HepG2 (cell line): ENCODE measurements at regions not wholly inside any gene's neighbourhood (a gene's known extent, or its start where the extent isn't known, plus 50 kb on each side); places are given as distances from the start of the nearest gene placed in this dataset.
A peak's percentile ranks its signal among the peaks of the same experiment; 100 is the strongest.

ENCODE experiments used
- ATAC-seq: fragments of 200-7000 bp; cut with Tn5 transposase; 3 replicates; pipeline ENCODE4 v1.9.1; 2020; ENCODE audit warnings: mild to moderate bottlenecking, moderate library complexity
- BruUV-seq: library from RNA; stranded (reverse); fragments of 400-500 nt; replicated peaks from 2 replicates; lab custom pipeline; 2021; lab: Mats Ljungman, UMichigan
- CTCF ChIA-PET: fragments of 300-600 bp; formaldehyde crosslinking; extraction: SDS; loops from one replicate; lab custom pipeline; 2021; ENCODE audit warnings: low total read pairs, inconsistent platforms, low intra/inter-chr PET ratio; lab: Yijun Ruan, JAX
- POLR2A ChIA-PET: fragments of 350-600 bp; sonication (Branson Sonifier 250); formaldehyde crosslinking; loops from one replicate; lab custom pipeline; 2020; ENCODE audit warnings: antibody characterized with exemption, inconsistent platforms; lab: Yijun Ruan, JAX
- DNase-seq: peaks from one replicate; pipeline ENCODE4 v3.0.0-alpha.2; 2015; ENCODE audit warnings: low spot score
- FAIRE-seq: peaks from 3 replicates; lab custom pipeline; 2011; peaks lifted over from hg19 to GRCh38; lab: Jason Lieb, UNC
- H2AFZ ChIP-seq: one replicate; pipeline ENCODE4 v1.6.1; 2011; ENCODE audit warnings: low read length, inconsistent platforms
- H3K27ac ChIP-seq: fragments of 300-600 bp; 3 replicates; pipeline ENCODE4 v1.8.0; 2011; ENCODE audit warnings: mixed run types, mild to moderate bottlenecking, mixed read lengths, low read length, inconsistent platforms; ENCODE audit not compliant: insufficient read depth; ENCODE audit errors: extremely low read length
- H3K27me3 ChIP-seq, 2 experiments: fragments of 200-600 bp in 1 of 2; 2 replicates in 1 of 2; 3 replicates in 1 of 2; pipeline versions ENCODE4 v1.6.0 to v1.8.0; 2011; ENCODE audit warnings: low read length in 2 of 2, mild to moderate bottlenecking in 2 of 2, moderate library complexity in 2 of 2, inconsistent platforms in 1 of 2; ENCODE audit not compliant: insufficient read depth in 2 of 2, control insufficient read depth in 1 of 2
- H3K36me3 ChIP-seq, 2 experiments: fragments of 200-600 bp in 1 of 2; replicated peaks in 1 of 2; 2 replicates in 1 of 2; 3 replicates in 1 of 2; pipeline versions ENCODE4 v1.5.1 to v1.8.0; 2011; ENCODE audit warnings: low read length in 2 of 2, inconsistent platforms in 1 of 2; ENCODE audit not compliant: insufficient read depth in 2 of 2, control insufficient read depth in 1 of 2
- H3K4me1 ChIP-seq: 2 replicates; pipeline ENCODE4 v1.5.1; 2012; ENCODE audit warnings: low read length, inconsistent platforms; ENCODE audit not compliant: insufficient read depth
- H3K4me2 ChIP-seq: 2 replicates; pipeline ENCODE4 v1.6.0; 2011; ENCODE audit warnings: low read depth, low read length, inconsistent platforms
- H3K4me3 ChIP-seq, 3 experiments: fragments of 200-600 bp in 1 of 3; sonication (generic), shearing (Covaris generic) in 1 of 3; replicated peaks in 1 of 3; 2 replicates each; pipeline ENCODE4 v1.5.1; 2011 to 2016; ENCODE audit warnings: low read length in 3 of 3, inconsistent platforms in 2 of 3, low read depth in 2 of 3, mild to moderate bottlenecking in 2 of 3, control low read depth in 1 of 3, mixed read lengths in 1 of 3; ENCODE audit not compliant: insufficient read depth in 1 of 3
- H3K79me2 ChIP-seq: one replicate; pipeline ENCODE4 v1.6.1; 2011; ENCODE audit warnings: low read length, inconsistent platforms; ENCODE audit not compliant: insufficient read depth
- H3K9ac ChIP-seq: 2 replicates; pipeline ENCODE4 v1.6.0; 2011; ENCODE audit warnings: mild to moderate bottlenecking, low read depth, low read length, inconsistent platforms; ENCODE audit not compliant: insufficient read depth
- H3K9me3 ChIP-seq: 2 replicates; pipeline ENCODE4 v1.5.1; 2012; ENCODE audit warnings: mild to moderate bottlenecking, low read length
- H4K20me1 ChIP-seq: 2 replicates; pipeline ENCODE4 v1.6.0; 2011; ENCODE audit warnings: inconsistent platforms, mild to moderate bottlenecking, low read length, moderate library complexity; ENCODE audit not compliant: insufficient read depth
- ARID5B ChIP-seq: IDR thresholded peaks from 2 replicates; pipeline ENCODE4 v1.4.0; 2020; ENCODE audit warnings: mild to moderate bottlenecking, missing genetic modification reagents
- ASH2L ChIP-seq: fragments of 300-600, 200-600 bp; sonication (generic); IDR thresholded peaks from 2 replicates; pipeline ENCODE4 v1.7.0; 2017; ENCODE audit warnings: low read depth, mild to moderate bottlenecking, moderate library complexity, mixed read lengths, low read length; ENCODE audit not compliant: insufficient read length
- CEBPG ChIP-seq: IDR thresholded peaks from 2 replicates; pipeline ENCODE4 v1.6.1; 2016
- CHD2 ChIP-seq: IDR thresholded peaks from 2 replicates; pipeline ENCODE4 v1.6.1; 2011; ENCODE audit warnings: low read depth, low read length, improper control_type of control experiment
- CREB1 ChIP-seq, 2 experiments: fragments of 450-650 bp in 1 of 2; IDR thresholded peaks; 2 replicates each; pipeline ENCODE4 v1.6.1; 2016 to 2017; ENCODE audit warnings: control low read depth in 1 of 2, mild to moderate bottlenecking in 1 of 2, missing compliant biosample characterization in 1 of 2, missing genetic modification characterization in 1 of 2
- GLI4 ChIP-seq: sonication (generic); formaldehyde crosslinking; IDR thresholded peaks from 2 replicates; pipeline ENCODE4 v1.5.1; 2020; ENCODE audit warnings: missing genetic modification reagents, mild to moderate bottlenecking, moderate library complexity, borderline replicate concordance
- RARG ChIP-seq: sonication (generic); formaldehyde crosslinking; IDR thresholded peaks from 2 replicates; pipeline ENCODE4 v1.4.0; 2020; ENCODE audit warnings: low read depth, mild to moderate bottlenecking, missing genetic modification reagents
- RBM39 ChIP-seq: fragments of 200-400 bp; formaldehyde crosslinking; IDR thresholded peaks from one replicate; pipeline ENCODE4 v1.6.1; 2018; ENCODE audit warnings: antibody characterized with exemption, mild to moderate bottlenecking, low read depth, low read length; ENCODE audit not compliant: poor library complexity, severe bottlenecking
- SMAD3 ChIP-seq: sonication (generic); formaldehyde crosslinking; IDR thresholded peaks from 2 replicates; pipeline ENCODE4 v1.4.0; 2020; ENCODE audit warnings: missing genetic modification reagents
- SMC3 ChIP-seq: IDR thresholded peaks from 2 replicates; pipeline ENCODE4 v1.6.1; 2011; ENCODE audit warnings: low read length, improper control_type of control experiment
- SSRP1 ChIP-seq: IDR thresholded peaks from 2 replicates; pipeline ENCODE4 v1.6.1; 2016; ENCODE audit warnings: control low read depth
- ZFP90 ChIP-seq: sonication (generic); formaldehyde crosslinking; IDR thresholded peaks from 2 replicates; pipeline ENCODE4 v1.8.0; 2022; ENCODE audit warnings: missing genetic modification reagents, mild to moderate bottlenecking, inconsistent platforms, borderline replicate concordance
- ZNF18 ChIP-seq: sonication (generic); formaldehyde crosslinking; IDR thresholded peaks from 2 replicates; pipeline ENCODE4 v1.8.0; 2022; ENCODE audit warnings: mild to moderate bottlenecking, missing genetic modification reagents; ENCODE audit not compliant: insufficient replicate concordance
- ZNF350 ChIP-seq: sonication (generic); formaldehyde crosslinking; IDR thresholded peaks from 2 replicates; pipeline ENCODE4 v1.4.0; 2020; ENCODE audit warnings: mild to moderate bottlenecking, low read depth, missing genetic modification reagents, borderline replicate concordance
- ZNF567 ChIP-seq: sonication (generic); formaldehyde crosslinking; IDR thresholded peaks from 2 replicates; pipeline ENCODE4 v1.8.1; 2023; ENCODE audit warnings: mild to moderate bottlenecking, missing genetic modification reagents, borderline replicate concordance
- WGBS: methylation state at CpG from one replicate; pipeline ENCODE4 v1.1.6; 2017; ENCODE audit warnings: low lambda C conversion rate; 5-methylcytosine and 5-hydroxymethylcytosine counted together
- in situ Hi-C: cut with HindIII; loops from 2 replicates; pipeline ENCODE4 v1.10.0; 2017; ENCODE audit warnings: low pct_unique_long_range_greater_than_20kb; ENCODE audit not compliant: extremely low pct_ligation_motif_present
- intact Hi-C: fragments of 100-400 bp; cut with micrococcal nuclease; formaldehyde crosslinking; loops from one replicate; pipeline ENCODE4 v1.10.0; 2022; ENCODE audit not compliant: unreplicated experiment

- TF ChIP-seq ARID5B, result peak; percentile 28; the same call in 1 of the 2 replicates
- 0 out of 2 replicates have a peak, but pooled peaks have one; percentile 18 for TF ChIP-seq SMC3
- TF ChIP-seq CEBPG (CRISPR knock-in tag), result peak; percentile 48
Observed at GRCh38 chr7:29635067-29636008, 71.7 kb downstream of the PRR15 start (continued).

GRCh38 chr7:29636009-29636351 lies 72.3 kb downstream of the PRR15 start:
- in situ Hi-C loops, result no loop called here
- Histone ChIP-seq H3K4me2 (no peak overlapping the region), H3K27me3 (no peaks in the 10 kb centered on the region), H3K79me2 (no peaks in the 10 kb centered on the region), H3K27ac (peak overlapping the region; percentile 58), H3K9me3 (no peaks in the 10 kb centered on the region), H3K4me1 (peaks cover 16% of the 10 kb centered on the region), H3K4me3 (no peak overlapping the region), H3K9ac (no peak overlapping the region), H4K20me1 (no peaks in the 10 kb centered on the region), H3K36me3 (no peaks in the 10 kb centered on the region), H2AFZ (no peak overlapping the region)
- POLR2A ChIA-PET, result no interaction called here
- BruUV-seq, result no TSS peak
- ATAC-seq, result no peak
- FAIRE-seq, result no peak
- WGBS, result 2% methylated on average over 1 of the region's 1 CpG
- intact Hi-C loops, result no loop called here
- no peak for DNase-seq
- CTCF ChIA-PET, result interaction anchor here (1.6 kb wide), 1 partner anchor 285 kb away, joined by 4 read pairs; no protein-coding TSS in a partner anchor
- TF ChIP-seq ASH2L, result no peak
- no peak for TF ChIP-seq ZFP90 (CRISPR knock-in tag)
- no peak for TF ChIP-seq RARG
- TF ChIP-seq ZNF18, result no peak
- TF ChIP-seq RBM39, result no peak
- no peak for TF ChIP-seq SSRP1 (CRISPR knock-in tag)
- no peak for TF ChIP-seq GLI4 (CRISPR knock-in tag)
- TF ChIP-seq ZNF350, result no peak
- no peak for TF ChIP-seq CHD2
- no peak for TF ChIP-seq SMAD3 (CRISPR knock-in tag)
- TF ChIP-seq CREB1 (IDR thresholded peaks at IDR 0.05), result no peak
- no peak for TF ChIP-seq CREB1 (CRISPR knock-in tag; IDR thresholded peaks at IDR 0.05)
- TF ChIP-seq ZNF567 (CRISPR knock-in tag), result no peak
